Activated T-cell treated with anti-CD3 and anti-CD28 coated beads, Interleukin-2, amount 50 U/mL, for 48 hours (primary cell): ENCODE measurements at regions not wholly inside any gene's neighbourhood (a gene's known extent, or its start where the extent isn't known, plus 50 kb on each side); places are given as distances from the start of the nearest gene placed in this dataset.
"Not testable (repeated sequence)": the region's sequence is repeated elsewhere in the genome, so short reads cannot be mapped to it uniquely, and the experiment has no call there.

Experiments
- DNase-seq, 2 experiments: peaks; one replicate each; pipeline ENCODE4 v3.0.0-alpha.2; 2020

DNA sequence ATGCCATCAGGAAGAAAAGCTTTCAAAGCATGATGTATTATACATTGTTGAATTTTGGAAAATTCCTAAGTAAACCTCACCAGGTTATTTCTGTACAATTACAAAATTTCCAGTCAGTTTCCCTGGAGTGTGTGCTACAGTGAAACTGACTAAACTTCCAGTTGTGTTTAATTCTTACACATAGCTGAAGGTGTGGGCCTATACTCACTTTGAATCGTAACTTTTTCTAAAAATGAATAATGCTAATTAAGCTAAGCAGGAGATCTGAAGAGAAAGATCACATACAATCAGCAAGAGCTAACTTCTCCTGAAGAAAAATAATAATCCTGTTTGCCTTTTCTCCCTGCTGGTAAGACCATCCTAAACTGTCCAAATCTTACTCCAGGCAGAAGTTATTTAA lies 537.2 kb upstream of the PBX1 start:
- DNase-seq: no peak

DNA sequence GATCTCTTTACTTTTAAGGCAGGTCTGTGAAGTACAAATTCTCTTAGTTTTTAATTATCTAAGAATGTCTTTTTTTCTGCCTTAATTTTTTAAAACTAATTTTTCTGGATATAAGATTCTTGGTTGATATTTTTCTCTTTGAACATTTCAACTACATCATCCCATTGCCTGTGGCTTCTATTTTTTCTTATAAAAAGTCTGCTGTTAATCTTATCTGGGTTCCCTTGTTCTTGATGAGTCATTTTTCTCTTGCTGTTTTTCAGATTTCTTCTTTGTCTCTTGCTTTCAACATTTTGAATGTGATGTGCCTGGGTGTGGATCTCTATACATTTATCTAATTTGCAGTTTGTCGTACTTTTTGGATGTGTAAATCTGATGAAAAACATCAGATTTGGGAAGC lies 525.2 kb upstream of the PBX1 start:
- DNase-seq: no peak

- no peak for DNase-seq
Measured at GRCh38 chr1:164040754-164041153, 518.2 kb upstream of the PBX1 start.

GRCh38 chr1:164051782-164052181 lies 507.2 kb upstream of the PBX1 start:
- no peak for DNase-seq

DNA sequence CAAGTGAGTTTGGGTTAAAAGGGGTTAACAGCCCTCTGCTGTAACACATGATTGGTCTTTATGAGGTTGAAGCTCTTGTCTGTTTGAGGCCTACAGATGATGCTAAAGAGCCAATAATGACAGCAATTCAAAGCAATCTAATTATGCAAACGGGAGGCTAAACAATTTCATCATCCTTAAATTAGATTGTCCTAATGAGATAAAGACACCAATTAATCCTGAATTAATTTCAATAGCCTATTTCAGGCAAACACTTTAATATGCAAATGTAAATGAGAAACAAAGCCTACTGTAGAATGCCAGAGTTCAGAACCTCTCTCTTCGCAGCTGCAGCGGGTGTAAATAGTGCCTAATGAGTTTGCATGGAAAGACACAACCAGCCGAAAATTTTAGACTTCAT lies 504.7 kb upstream of the PBX1 start:
- DNase-seq: no peak

GRCh38 chr1:164058198-164058597 lies 500.8 kb upstream of the PBX1 start:
- DNase-seq: no peak

GRCh38 chr1:164061528-164061927 lies 497.5 kb upstream of the PBX1 start:
- no peak for DNase-seq

- DNase-seq: no peak
Measured at GRCh38 chr1:164064501-164064900, 494.5 kb upstream of the PBX1 start.

DNA sequence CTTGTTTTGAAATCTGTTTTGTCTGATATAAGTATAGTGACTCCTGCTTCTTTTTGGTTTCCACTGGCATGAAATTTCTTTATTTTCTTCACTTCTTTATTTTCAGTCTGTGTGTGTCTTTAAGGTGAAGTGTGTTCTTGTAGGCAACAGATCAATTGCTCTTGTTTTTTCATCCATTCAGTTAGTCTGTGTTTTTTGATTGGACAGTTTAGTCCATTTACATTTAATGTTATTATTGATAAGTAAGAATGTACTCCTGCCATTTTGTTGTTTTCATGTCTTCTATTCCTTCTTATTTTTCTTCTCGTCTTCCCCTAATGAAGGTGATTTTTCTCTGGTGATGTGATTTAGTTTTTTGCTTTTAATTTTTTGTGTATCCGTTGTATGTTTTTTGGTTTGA lies 487.7 kb upstream of the PBX1 start:
- no peak for DNase-seq

DNA sequence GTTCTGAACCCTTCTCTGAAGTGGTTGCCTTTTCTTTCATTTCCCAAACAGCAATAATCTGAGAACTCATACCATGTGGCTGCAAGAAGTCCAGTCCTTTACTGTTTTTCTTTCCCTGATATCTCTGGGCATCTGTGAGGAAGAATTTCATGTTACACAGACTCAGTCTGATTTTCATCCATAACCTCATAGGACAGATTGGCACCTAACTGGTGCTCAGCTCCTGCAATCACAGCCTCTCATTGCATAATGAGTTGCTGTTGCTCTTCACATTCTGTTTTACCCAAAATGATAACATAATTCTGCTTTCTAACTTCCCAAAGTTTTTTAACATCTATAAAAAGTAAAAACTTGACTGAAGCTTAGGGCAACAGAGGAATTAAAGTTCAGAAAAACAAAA lies 472.2 kb upstream of the PBX1 start:
- no peak for DNase-seq

GRCh38 chr1:164087906-164088453 lies 471.0 kb upstream of the PBX1 start:
- DNase-seq: no peak

DNA sequence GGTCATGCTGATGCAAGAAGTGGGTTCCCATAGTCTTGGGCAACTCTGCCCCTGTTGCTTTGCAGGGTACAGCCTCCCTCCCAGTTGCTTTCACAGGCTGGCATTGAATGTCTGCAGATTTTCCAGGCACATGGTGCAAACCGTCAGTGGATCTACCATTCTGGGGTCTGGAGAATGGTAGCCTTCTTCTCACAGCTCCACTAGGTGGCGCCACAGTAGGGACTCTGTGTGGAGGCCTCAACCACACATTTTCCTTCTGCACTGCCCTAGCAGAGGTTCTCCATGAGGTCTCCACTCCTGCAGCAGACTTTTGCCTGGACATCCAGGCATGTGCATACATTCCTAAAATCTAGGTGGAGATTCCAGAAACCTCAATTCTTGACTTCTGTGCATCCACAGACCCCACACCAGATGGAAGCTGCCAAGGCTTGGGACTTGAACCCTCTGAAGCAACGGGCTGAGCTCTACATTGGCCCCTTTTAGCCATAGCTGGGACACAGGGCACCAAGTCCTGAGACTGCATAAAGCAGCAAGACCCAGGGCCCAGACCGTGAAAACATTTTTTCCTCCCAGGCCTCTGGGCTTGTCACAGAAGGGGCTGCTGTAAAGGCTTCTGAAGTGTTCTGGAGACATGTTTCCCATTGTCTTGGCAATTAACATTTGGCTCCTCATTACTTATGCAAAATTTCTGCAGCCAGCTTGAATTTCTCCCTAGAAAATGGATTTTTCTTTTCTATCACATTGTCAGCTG lies 466.2 kb upstream of the PBX1 start:
- DNase-seq: peak; percentile 18 to 22

DNA sequence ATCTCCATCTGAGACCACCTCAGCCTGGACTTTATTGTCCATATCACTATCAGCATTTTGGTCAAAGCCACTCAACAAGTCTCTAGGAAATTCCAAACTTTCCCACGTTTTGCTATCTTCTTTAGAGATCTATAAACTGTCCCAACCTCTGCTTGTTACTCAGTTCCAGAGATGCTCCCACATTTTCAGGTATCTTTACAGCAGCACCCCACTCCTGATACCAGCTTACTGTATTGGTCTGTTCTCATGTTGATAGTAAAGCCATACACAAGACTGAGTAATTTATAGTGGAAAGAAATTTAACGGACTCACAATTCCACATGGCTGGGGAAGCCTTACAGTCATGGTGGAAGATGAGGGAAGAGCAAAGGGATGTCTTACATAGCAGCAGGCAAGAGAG lies 465.4 kb upstream of the PBX1 start:
- DNase-seq: no peak

DNA sequence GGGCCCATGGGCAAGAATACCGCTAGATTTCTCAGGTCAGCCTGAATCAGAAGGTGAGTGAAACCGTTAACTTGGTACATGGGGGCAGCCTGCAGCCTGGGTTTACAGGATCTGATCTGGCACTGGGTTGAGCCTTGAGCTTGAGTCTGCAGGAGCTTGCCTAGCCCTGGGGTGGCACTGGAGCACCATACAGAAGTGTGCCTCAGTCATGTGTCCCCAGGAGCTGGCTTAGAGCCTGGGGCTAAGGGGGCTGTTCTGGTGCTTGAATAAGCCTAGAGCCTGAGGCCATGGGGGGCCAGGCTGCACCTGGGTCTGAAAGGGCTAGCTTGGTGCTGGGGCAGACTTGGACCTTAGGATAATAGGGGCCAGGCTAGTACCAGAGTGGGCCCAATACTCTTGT lies 457.2 kb upstream of the PBX1 start:
- no peak for DNase-seq

DNA sequence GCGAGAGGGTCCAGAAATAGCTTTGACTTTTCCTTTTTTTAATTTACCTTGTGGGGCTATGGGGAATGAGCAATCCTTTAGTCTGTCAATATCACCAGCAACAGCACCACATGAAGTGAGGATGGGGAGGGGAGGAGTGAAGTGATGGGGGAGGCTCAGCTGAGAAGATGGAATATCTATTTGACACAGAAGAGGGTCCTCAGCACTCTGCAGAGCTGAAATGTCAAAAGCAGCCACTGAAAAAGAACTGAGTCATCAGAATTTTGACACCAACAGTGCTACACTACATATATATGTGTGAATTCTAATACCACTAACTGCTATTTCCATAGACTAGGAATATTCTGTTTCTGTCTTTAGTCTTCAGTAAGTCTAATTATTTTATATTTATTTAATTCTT lies 427.0 kb upstream of the PBX1 start:
- no peak for DNase-seq

- no peak for DNase-seq
Measured at GRCh38 chr1:164137273-164137925, 421.6 kb upstream of the PBX1 start.

DNA sequence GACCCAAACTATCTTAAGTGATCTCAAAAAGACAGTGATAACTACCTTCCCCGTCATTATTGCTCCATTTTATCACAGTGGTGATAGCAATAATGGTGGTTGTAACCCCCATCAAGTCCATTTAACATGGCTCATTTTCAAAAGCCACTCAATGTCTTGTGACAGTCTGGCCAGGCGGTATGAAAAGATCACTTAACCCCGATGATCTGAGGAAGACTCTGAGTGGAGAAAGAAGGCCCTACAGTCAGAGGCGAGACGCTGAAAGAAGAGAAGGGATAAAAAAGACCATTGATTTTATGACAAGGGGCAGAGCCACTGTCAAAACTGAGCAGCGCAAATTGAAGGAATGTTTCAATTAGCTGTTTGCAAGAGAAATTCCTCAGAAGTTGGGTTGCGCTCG lies 417.2 kb upstream of the PBX1 start:
- no peak for DNase-seq

GRCh38 chr1:164154622-164155021 lies 404.4 kb upstream of the PBX1 start:
- no peak for DNase-seq

DNA sequence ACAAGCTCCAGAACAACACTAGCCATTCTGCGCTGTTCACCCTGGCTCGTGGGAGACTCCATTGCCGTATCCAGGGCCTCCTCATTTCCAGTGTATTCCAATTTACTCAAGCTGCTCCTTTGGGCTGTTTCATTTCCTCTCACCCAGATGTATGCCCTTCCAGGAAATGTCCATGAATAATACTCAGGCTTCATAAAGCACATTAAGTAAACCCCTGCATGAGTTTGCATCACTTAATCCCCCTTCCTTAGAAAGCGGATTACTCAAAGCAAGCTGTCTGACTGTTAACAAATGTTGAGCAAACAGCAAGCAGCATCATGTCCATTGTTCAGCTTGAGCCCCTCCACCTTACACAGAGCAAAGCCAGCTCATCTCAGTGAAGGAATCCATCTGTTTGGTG lies 403.6 kb upstream of the PBX1 start:
- DNase-seq: no peak

DNA sequence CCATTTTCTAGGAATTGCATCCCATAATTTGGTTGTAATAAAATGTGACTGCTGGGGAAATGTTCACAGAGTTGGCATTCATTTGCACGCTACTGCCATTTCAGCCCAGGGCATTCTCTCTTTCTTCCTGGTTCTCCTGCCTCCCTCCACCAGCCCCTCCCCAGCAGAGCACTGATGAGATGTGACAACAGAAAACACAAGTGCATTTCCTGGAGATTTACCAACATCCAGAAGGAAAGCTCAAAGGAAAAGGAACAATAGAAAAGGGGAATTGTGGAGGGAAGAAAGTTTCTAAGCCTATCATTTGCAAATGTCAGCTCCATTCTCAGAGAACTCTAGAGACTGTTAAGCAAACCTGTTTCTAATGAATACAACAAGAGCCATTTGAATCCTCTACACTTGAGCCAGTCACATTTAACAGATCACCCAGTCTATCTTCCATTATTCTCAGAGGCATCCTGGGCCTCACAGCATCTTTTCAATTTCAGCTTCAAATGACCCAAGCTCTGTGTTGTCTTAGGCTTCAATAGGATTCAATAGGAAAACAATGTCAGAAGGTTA lies 395.6 kb upstream of the PBX1 start:
- DNase-seq: no peak

- no peak for DNase-seq
Measured at GRCh38 chr1:164165466-164165865, 393.5 kb upstream of the PBX1 start.

DNA sequence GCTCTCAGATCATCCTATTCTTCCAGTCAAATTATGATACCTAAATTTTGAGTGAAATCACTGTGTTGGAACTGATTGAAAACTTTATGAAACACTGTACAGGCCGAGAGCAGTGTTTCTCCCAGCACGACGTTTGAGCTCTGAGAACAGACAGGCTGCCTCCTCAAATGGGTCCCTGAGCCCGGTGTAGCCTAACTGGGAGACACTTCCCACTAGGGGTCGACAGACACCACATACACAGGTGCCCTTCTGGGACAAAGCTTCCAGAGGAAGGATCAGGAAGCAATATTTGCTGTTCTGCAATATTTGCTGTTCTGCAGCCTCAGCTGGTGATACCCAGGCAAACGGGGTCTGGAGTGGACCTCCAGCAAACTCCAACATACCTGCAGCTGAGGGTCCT lies 392.5 kb upstream of the PBX1 start:
- DNase-seq: not testable (repeated sequence)

DNA sequence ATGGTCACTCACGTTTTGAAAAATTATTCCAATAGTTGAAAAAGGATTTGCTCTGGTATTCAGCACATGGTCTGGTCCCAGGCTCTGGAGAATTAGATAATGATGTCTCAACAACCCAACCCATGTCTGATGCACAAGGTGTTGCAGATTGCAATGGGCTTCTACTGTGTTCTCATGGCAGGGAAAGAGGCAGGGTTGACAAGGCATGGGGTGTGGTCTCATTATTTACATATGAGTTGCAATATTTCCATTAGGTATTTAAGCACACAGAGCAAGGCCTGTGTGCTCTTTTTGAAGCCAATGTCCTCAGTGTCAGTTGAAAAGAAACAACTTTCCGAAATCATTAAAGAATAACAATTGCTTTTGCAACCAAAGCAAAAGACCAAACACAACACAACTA lies 381.9 kb upstream of the PBX1 start:
- DNase-seq: no peak

DNA sequence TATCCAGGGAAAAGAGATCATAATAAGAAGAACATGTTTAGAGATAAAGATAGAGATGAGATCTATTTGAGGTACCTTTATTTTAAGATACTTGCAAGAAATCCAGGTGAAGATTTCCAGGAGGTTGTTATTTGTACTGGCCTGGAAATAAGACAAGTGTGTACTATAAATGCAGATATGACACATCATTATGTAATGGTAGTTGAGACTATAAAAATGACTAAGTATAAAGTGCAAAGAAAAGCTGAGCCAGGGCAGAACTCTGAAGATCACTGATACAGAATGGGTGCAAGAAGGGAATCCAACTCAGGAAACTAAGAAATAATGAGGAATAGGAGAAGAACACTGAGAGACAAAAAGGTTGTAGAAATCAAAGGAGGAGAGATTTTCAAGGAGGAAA lies 378.2 kb upstream of the PBX1 start:
- no peak for DNase-seq
